Panc1 (cell line): ENCODE measurements at regions not wholly inside any gene's neighbourhood (a gene's known extent, or its start where the extent isn't known, plus 50 kb on each side); places are given as distances from the start of the nearest gene placed in this dataset.
"Not testable (repeated sequence)": the region's sequence is repeated elsewhere in the genome, so short reads cannot be mapped to it uniquely, and the experiment has no call there.

ENCODE experiments used
- ATAC-seq: fragments of 200-7000 bp; cut with Tn5 transposase; 2 replicates; pipeline ENCODE4 v1.9.1; 2020; ENCODE audit warnings: mild to moderate bottlenecking, moderate library complexity
- BruUV-seq: library from RNA; stranded (reverse); fragments of 400-500 nt; replicated peaks from 2 replicates; lab custom pipeline; 2021; lab: Mats Ljungman, UMichigan
- CTCF ChIA-PET: fragments of 300-600 bp; sonication (Branson Sonifier 250); formaldehyde crosslinking; loops from one replicate; lab custom pipeline; 2022; ENCODE audit warnings: antibody characterized with exemption; lab: Charles Lee
- POLR2A ChIA-PET: fragments of 300-600 bp; sonication (Branson Sonifier 250); formaldehyde crosslinking; loops from one replicate; lab custom pipeline; 2022; ENCODE audit warnings: antibody characterized with exemption; lab: Charles Lee
- DNase-seq: peaks from one replicate; pipeline ENCODE4 v3.0.0-alpha.2; 2010; ENCODE audit warnings: low read depth, low spot score
- H3K27ac ChIP-seq: 2 replicates; pipeline ENCODE4 v1.5.1; 2011; ENCODE audit warnings: mild to moderate bottlenecking, low read length, inconsistent platforms
- H3K27me3 ChIP-seq: fragments of 200-500 bp; sonication (Bioruptor generic); 2 replicates; pipeline ENCODE4 v1.6.0; 2014; ENCODE audit warnings: low read length, inconsistent platforms; ENCODE audit not compliant: control insufficient read depth, insufficient read depth
- H3K36me3 ChIP-seq: fragments of 200-500 bp; sonication (Bioruptor generic); 2 replicates; pipeline ENCODE4 v1.5.1; 2014; ENCODE audit warnings: inconsistent platforms, mild to moderate bottlenecking, low read length, moderate library complexity; ENCODE audit not compliant: control insufficient read depth, insufficient read depth
- H3K4me1 ChIP-seq: 2 replicates; pipeline ENCODE4 v1.5.1; 2011; ENCODE audit warnings: inconsistent platforms, mild to moderate bottlenecking, low read length, moderate library complexity; ENCODE audit not compliant: control insufficient read depth, insufficient read depth
- H3K4me3 ChIP-seq, 2 experiments: 2 replicates each; pipeline ENCODE4 v1.5.1; 2011 to 2012; ENCODE audit warnings: low read depth in 2 of 2, low read length in 2 of 2, mild to moderate bottlenecking in 2 of 2, inconsistent platforms in 1 of 2, moderate library complexity in 1 of 2
- H3K9me3 ChIP-seq: fragments of 200-500 bp; sonication (Bioruptor generic); 2 replicates; pipeline ENCODE4 v1.5.1; 2014; ENCODE audit warnings: low read depth, mild to moderate bottlenecking, inconsistent platforms, low read length, moderate library complexity; ENCODE audit not compliant: control insufficient read depth, insufficient read depth
- CTCF ChIP-seq: fragments of 450-650 bp; IDR thresholded peaks from 2 replicates; pipeline ENCODE4 v1.5.1; 2017; ENCODE audit warnings: mild to moderate bottlenecking
- POLR2AphosphoS5 ChIP-seq: IDR thresholded peaks from 2 replicates; pipeline ENCODE4 v1.6.1; 2012; ENCODE audit warnings: mild to moderate bottlenecking, low read depth, low read length, moderate library complexity
- REST ChIP-seq, 2 experiments: IDR thresholded peaks; 2 replicates each; pipeline ENCODE4 v1.6.1; 2011 to 2012; ENCODE audit warnings: low read depth in 2 of 2, control low read depth in 1 of 2, low read length in 1 of 2, mild to moderate bottlenecking in 1 of 2, moderate library complexity in 1 of 2; ENCODE audit not compliant: insufficient read depth in 1 of 2
- SIN3A ChIP-seq: IDR thresholded peaks from 2 replicates; pipeline ENCODE4 v1.6.1; 2012; ENCODE audit warnings: low read depth, mild to moderate bottlenecking, low read length, moderate library complexity, borderline replicate concordance; ENCODE audit not compliant: insufficient read depth
- TCF7L2 ChIP-seq: IDR thresholded peaks from 2 replicates; pipeline ENCODE4 v1.6.1; 2011; ENCODE audit warnings: mild to moderate bottlenecking, low read depth, low read length, inconsistent platforms
- in situ Hi-C: cut with HindIII; loops from 2 replicates; pipeline ENCODE4 v1.10.0; 2016; ENCODE audit warnings: low sequenced_read_pairs, low pct_unique_long_range_greater_than_20kb
- intact Hi-C: fragments of 100-400 bp; cut with micrococcal nuclease; formaldehyde crosslinking; loops from one replicate; pipeline ENCODE4 v1.10.0; 2022; ENCODE audit not compliant: unreplicated experiment

- Histone ChIP-seq H3K27me3 (no peaks in the 10 kb centered on the region), H3K4me3 (no peak overlapping the region), H3K9me3 (no peaks in the 10 kb centered on the region), H3K36me3 (no peaks in the 10 kb centered on the region), H3K4me1 (no peaks in the 10 kb centered on the region), H3K27ac (no peak overlapping the region)
- no TSS peak for BruUV-seq
- intact Hi-C loops: loop anchor here (10.0 kb wide), 1 partner anchor 88 kb away; the partner anchor contains the start of gene CLINT1
- DNase-seq (no peak), ATAC-seq (no peak)
- ChIA-PET CTCF (no interaction called here), POLR2A (no interaction called here)
- in situ Hi-C loops: no loop called here
- TF ChIP-seq POLR2AphosphoS5 (no peak), REST (IDR thresholded peaks at IDR 0.05; ENCODE audit: insufficient read depth in 1 of 2, low read depth in 2 of 2, low read length in 1 of 2) (no peak), TCF7L2 (no peak), SIN3A (no peak), CTCF (no peak)
These were observed 83.7 kb upstream of the CLINT1 start for GRCh38 chr5:157942595-157942994.

GRCh38 chr5:157941616-157942015 lies 82.7 kb upstream of the CLINT1 start:
- TF ChIP-seq REST (IDR thresholded peaks at IDR 0.05; ENCODE audit: insufficient read depth in 1 of 2, low read depth in 2 of 2, low read length in 1 of 2): no peak
- no peak for TF ChIP-seq SIN3A
- TF ChIP-seq POLR2AphosphoS5: no peak
- TF ChIP-seq TCF7L2: no peak
- TF ChIP-seq CTCF: no peak
- DNase-seq: no peak
- POLR2A ChIA-PET: no interaction called here
- no peaks in the 10 kb centered on the region for H3K27me3 ChIP-seq
- H3K9me3 ChIP-seq: no peaks in the 10 kb centered on the region
- in situ Hi-C loops (no loop called here), intact Hi-C loops (loop anchor here (10.0 kb wide), 1 partner anchor 87 kb away; the partner anchor contains the start of gene CLINT1)
- H3K4me1 ChIP-seq: no peaks in the 10 kb centered on the region
- H3K4me3 ChIP-seq: no peak overlapping the region
- no peaks in the 10 kb centered on the region for H3K36me3 ChIP-seq
- no TSS peak for BruUV-seq
- no peak for ATAC-seq
- H3K27ac ChIP-seq: no peak overlapping the region
- CTCF ChIA-PET: no interaction called here

- POLR2A ChIA-PET: interaction anchor here (0.7 kb wide), 1 partner anchor 746 kb away, joined by 3 read pairs; no protein-coding TSS in a partner anchor
- CTCF ChIA-PET, H3K4me3 ChIP-seq, DNase-seq, H3K27ac ChIP-seq, intact Hi-C loops, in situ Hi-C loops, H3K27me3 ChIP-seq, H3K36me3 ChIP-seq, H3K9me3 ChIP-seq, H3K4me1 ChIP-seq, ATAC-seq, BruUV-seq: not testable (repeated sequence)
These were observed 79.2 kb upstream of the CLINT1 start for GRCh38 chr5:157938101-157938500.
